Left ventricle myocardium inferior (tissue), 1 donor: ENCODE measurements at regions not wholly inside any gene's neighbourhood (a gene's known extent, or its start where the extent isn't known, plus 50 kb on each side); places are given as distances from the start of the nearest gene placed in this dataset.

Source experiments
- DNase-seq: peaks from one replicate; pipeline ENCODE4 v3.0.0-alpha.2; 2020
- H3K27ac ChIP-seq: fragments of 200-600 bp; replicated peaks from 2 replicates; pipeline ENCODE4 v1.8.0; 2021
- H3K27me3 ChIP-seq: fragments of 200-600 bp; 2 replicates; pipeline ENCODE4 v1.8.0; 2021; ENCODE audit warnings: low read depth
- H3K36me3 ChIP-seq: fragments of 200-600 bp; 2 replicates; pipeline ENCODE4 v1.8.0; 2021
- H3K4me1 ChIP-seq: fragments of 200-600 bp; 2 replicates; pipeline ENCODE4 v1.8.0; 2021
- H3K4me3 ChIP-seq: fragments of 200-600 bp; 2 replicates; pipeline ENCODE4 v1.8.0; 2021; ENCODE audit warnings: mild to moderate bottlenecking, moderate library complexity
- H3K9me3 ChIP-seq: fragments of 200-600 bp; replicated peaks from 2 replicates; pipeline ENCODE4 v1.8.0; 2021
- CTCF ChIP-seq: fragments of 200-600 bp; IDR thresholded peaks from 2 replicates; pipeline ENCODE4 v1.8.0; 2021; ENCODE audit warnings: antibody characterized with exemption, mild to moderate bottlenecking, borderline replicate concordance
- intact Hi-C: fragments of 100-400 bp; cut with micrococcal nuclease; formaldehyde crosslinking; loops from one replicate; pipeline ENCODE4 v1.11.0; 2022
- donor health status: DM: no; HTN: yes; CAD: no; lungs with severe emphysema.

DNA sequence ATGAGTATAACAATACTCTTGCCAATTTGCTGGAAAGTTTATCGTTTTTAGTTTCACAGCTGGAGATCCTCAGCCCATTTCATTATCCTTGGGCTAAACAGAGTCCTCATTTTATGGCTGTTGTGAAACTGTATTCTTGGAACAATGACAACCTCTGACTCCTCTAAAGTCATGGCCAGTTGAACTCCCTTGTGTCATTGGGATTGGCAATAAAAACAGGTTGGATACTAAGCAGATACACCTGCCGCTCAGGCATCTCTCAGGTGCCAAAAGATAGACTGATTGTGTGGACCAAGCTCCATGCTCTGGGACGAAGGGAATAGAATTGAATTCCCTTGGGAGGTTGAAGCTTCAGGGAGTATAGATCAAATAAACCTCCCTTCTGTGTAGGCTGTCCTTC is 182.2 kb downstream of the WDR11 start:
- H3K4me3 ChIP-seq, result no peak overlapping the region
- H3K9me3 ChIP-seq, result no peaks in the 10 kb centered on the region
- H3K36me3 ChIP-seq, result no peaks in the 10 kb centered on the region
- TF ChIP-seq CTCF, result no peak
- no peak for DNase-seq
- H3K4me1 ChIP-seq, result no peaks in the 10 kb centered on the region
- no peak overlapping the region for H3K27ac ChIP-seq
- H3K27me3 ChIP-seq, result peaks cover 16% of the 10 kb centered on the region
- intact Hi-C loops, result no loop called here

DNA sequence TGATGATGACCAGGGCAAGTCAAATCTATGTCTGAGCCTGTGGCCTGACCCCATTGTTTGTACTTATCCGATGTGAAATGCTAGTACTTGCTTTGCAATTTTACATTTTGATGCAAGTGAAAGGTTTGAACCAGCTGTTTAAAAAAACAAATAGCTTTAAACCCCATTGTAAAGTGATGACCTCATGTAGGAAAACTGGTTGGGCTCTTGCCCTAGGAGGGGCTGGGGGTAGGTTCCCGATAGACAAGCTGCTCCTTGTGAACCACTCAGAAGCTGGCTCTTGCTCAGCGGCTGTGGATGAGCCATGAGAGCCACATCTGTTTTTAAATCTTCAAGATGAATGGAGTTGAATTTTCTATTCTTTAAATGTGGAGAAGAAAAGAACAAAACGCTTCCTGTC is 185.3 kb downstream of the WDR11 start:
- no peaks in the 10 kb centered on the region for H3K9me3 ChIP-seq
- DNase-seq, result no peak
- H3K4me3 ChIP-seq, result no peak overlapping the region
- H3K4me1 ChIP-seq, result no peaks in the 10 kb centered on the region
- H3K27me3 ChIP-seq, result peaks cover 34% of the 10 kb centered on the region
- H3K27ac ChIP-seq, result no peak overlapping the region
- no peak for TF ChIP-seq CTCF
- intact Hi-C loops, result no loop called here
- H3K36me3 ChIP-seq, result no peaks in the 10 kb centered on the region

DNA sequence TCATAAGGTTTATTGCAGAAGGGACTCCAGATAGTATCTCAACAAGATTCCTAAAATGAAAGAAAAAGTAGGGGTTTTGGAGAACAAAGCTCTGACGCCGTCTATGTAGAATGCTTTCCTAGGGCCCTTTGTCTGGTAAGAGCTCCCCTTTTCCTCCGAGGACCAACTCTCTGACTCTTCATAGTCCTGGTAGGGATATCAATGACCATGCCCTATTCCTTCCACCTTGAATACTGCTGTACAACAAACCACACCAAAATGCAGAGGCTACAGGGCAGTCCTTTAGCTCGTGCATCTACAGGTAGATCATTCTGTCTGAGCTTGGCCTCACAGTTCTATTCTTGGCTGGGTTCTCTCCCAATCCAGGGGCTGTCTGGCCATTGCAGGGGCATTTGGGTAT is 190.3 kb downstream of the WDR11 start:
- Histone ChIP-seq H3K4me3 (no peak overlapping the region), H3K4me1 (no peaks in the 10 kb centered on the region), H3K27me3 (peaks cover 63% of the 10 kb centered on the region), H3K27ac (no peak overlapping the region), H3K36me3 (no peaks in the 10 kb centered on the region), H3K9me3 (no peaks in the 10 kb centered on the region)
- no peak for DNase-seq
- no peak for TF ChIP-seq CTCF
- intact Hi-C loops, result no loop called here

- Histone ChIP-seq H3K4me1 (no peaks in the 10 kb centered on the region), H3K27me3 (peaks cover 63% of the 10 kb centered on the region), H3K9me3 (no peaks in the 10 kb centered on the region), H3K36me3 (no peaks in the 10 kb centered on the region), H3K27ac (no peak overlapping the region), H3K4me3 (no peak overlapping the region)
- no peak for TF ChIP-seq CTCF
- intact Hi-C loops, result no loop called here
- DNase-seq, result no peak
These were observed 190.7 kb downstream of the WDR11 start for GRCh38 chr10:121041906-121042305.

DNA sequence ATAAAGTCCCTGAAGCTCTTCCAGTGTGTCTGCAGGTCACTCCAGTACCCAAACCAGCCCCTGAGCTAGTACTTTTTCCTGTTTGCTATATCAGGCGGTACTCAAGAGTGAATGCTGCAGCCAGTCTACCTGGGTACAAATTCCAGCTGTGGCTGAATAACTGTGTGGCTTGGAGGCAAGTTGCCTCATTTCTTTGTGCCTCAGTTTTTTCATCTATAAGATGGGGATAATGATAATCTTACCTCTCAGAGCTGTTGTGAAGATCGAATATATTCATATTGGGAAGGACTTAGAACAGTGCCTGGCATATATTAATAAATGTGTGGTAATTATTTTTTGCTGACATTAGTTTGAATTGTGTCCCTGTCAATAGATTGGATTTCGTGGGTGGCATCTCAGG is 191.2 kb downstream of the WDR11 start:
- intact Hi-C loops, result no loop called here
- Histone ChIP-seq H3K9me3 (no peaks in the 10 kb centered on the region), H3K27ac (no peak overlapping the region), H3K36me3 (no peaks in the 10 kb centered on the region), H3K4me1 (no peaks in the 10 kb centered on the region), H3K4me3 (no peak overlapping the region), H3K27me3 (peaks cover 63% of the 10 kb centered on the region)
- no peak for TF ChIP-seq CTCF
- no peak for DNase-seq
